ENCODE measurements at regions not wholly inside any gene's neighbourhood (a gene's known extent, or its start where the extent isn't known, plus 50 kb on each side); places are given as distances from the start of the nearest gene placed in this dataset.
A peak's percentile ranks its signal among the peaks of the same experiment; 100 is the strongest.

GRCh38 chrX:13398839-13399238 lies 79.0 kb upstream of the ATXN3L start:
- no peaks in the 10 kb centered on the region for H3K27me3 ChIP-seq (ENCODE audit: control insufficient read depth, insufficient read depth, low read length)
- no peak for DNase-seq (ENCODE audit: low read depth, low spot score)
- no peaks in the 10 kb centered on the region for H3K9me3 ChIP-seq (ENCODE audit: control insufficient read depth, insufficient read depth, low read length)
- no peak for TF ChIP-seq CTCF (IDR thresholded peaks at IDR 0.05; ENCODE audit: low read depth, low read length)
- H3K27ac ChIP-seq (ENCODE audit: low read depth, low read length) = peak overlapping the region; percentile 83
- no peak overlapping the region for H3K4me3 ChIP-seq (ENCODE audit: low read depth, low read length)
- POLR2A ChIA-PET = interaction anchor here (1.0 to 1.4 kb wide), 3 partner anchors 22 to 317 kb away, joined by 3 read pairs; no protein-coding TSS in a partner anchor
- CTCF ChIA-PET = interaction anchor here (0.7 kb wide), 1 partner anchor 585 kb away, joined by 3 read pairs; no protein-coding TSS in a partner anchor

- ChIA-PET POLR2A (interaction anchor here (1.0 to 1.4 kb wide), 5 partner anchors 21 to 420 kb away, joined by 3 to 8 read pairs (median 3); no protein-coding TSS in a partner anchor), CTCF (interaction anchor here (0.9 kb wide), 1 partner anchor 21 kb away, joined by 3 read pairs; no protein-coding TSS in a partner anchor)
- no peaks in the 10 kb centered on the region for H3K9me3 ChIP-seq (ENCODE audit: control insufficient read depth, insufficient read depth, low read length)
- no peak overlapping the region for H3K4me3 ChIP-seq (ENCODE audit: low read depth, low read length)
- H3K27ac ChIP-seq (ENCODE audit: low read depth, low read length) = peak overlapping the region; percentile 73
- DNase-seq (ENCODE audit: low read depth, low spot score) = peak; percentile 97
- TF ChIP-seq CTCF (IDR thresholded peaks at IDR 0.05; ENCODE audit: low read depth, low read length) = no peak
- H3K27me3 ChIP-seq (ENCODE audit: control insufficient read depth, insufficient read depth, low read length) = no peaks in the 10 kb centered on the region
These were observed 78.3 kb upstream of the ATXN3L start for GRCh38 chrX:13397878-13398818.

- ChIA-PET POLR2A (interaction anchor here (0.8 to 1.4 kb wide), 3 partner anchors 20 to 419 kb away, joined by 3 to 8 read pairs (median 3); no protein-coding TSS in a partner anchor), CTCF (interaction anchor here (0.7 to 1.3 kb wide), 4 partner anchors 17 to 450 kb away, joined by 3 to 5 read pairs (median 3); no protein-coding TSS in a partner anchor)
- DNase-seq (ENCODE audit: low read depth, low spot score) = no peak
- Histone ChIP-seq H3K4me3 (ENCODE audit: low read depth, low read length) (no peak overlapping the region), H3K27ac (ENCODE audit: low read depth, low read length) (peak overlapping the region; percentile 77), H3K27me3 (ENCODE audit: control insufficient read depth, insufficient read depth, low read length) (no peaks in the 10 kb centered on the region), H3K9me3 (ENCODE audit: control insufficient read depth, insufficient read depth, low read length) (no peaks in the 10 kb centered on the region)
- TF ChIP-seq CTCF (IDR thresholded peaks at IDR 0.05; ENCODE audit: low read depth, low read length) = no peak
These were observed 77.1 kb upstream of the ATXN3L start for GRCh38 chrX:13396924-13397323.

GRCh38 chrX:13389501-13389900 lies 69.6 kb upstream of the ATXN3L start:
- ChIA-PET POLR2A (no interaction called here), CTCF (no interaction called here)
- TF ChIP-seq CTCF (IDR thresholded peaks at IDR 0.05; ENCODE audit: low read depth, low read length) = no peak
- Histone ChIP-seq H3K27ac (ENCODE audit: low read depth, low read length) (no peak overlapping the region), H3K27me3 (ENCODE audit: control insufficient read depth, insufficient read depth, low read length) (no peaks in the 10 kb centered on the region), H3K4me3 (ENCODE audit: low read depth, low read length) (no peak overlapping the region), H3K9me3 (ENCODE audit: control insufficient read depth, insufficient read depth, low read length) (no peaks in the 10 kb centered on the region)
- no peak for DNase-seq (ENCODE audit: low read depth, low spot score)

Measured in AG04450 (cell line).